ENCODE measurements at regions not wholly inside any gene's neighbourhood (a gene's known extent, or its start where the extent isn't known, plus 50 kb on each side); places are given as distances from the start of the nearest gene placed in this dataset.

DNA sequence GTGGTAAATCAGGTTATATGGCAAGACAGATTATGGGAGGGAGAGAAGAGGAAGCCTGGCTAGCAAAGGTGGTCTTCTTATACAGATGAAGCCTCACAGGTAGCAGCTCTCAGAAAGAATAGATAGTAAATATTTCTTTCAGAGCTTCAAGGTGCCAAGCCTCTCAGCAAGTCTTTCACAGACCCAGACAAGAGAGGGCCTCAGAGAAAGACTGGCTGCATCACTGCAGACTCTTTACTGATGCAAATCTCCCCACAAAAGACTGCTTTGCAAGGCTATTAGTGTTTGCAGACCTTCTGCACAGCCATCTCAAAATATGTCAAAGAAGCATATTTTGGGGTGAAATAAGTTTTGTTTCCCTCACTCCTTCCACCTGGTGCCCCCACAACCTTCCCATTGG is 372.4 kb upstream of the RND3 start:
- no peaks in the 10 kb centered on the region for H3K36me3 ChIP-seq (ENCODE audit: insufficient read depth, low read length)
- TF ChIP-seq, protein P1, sequence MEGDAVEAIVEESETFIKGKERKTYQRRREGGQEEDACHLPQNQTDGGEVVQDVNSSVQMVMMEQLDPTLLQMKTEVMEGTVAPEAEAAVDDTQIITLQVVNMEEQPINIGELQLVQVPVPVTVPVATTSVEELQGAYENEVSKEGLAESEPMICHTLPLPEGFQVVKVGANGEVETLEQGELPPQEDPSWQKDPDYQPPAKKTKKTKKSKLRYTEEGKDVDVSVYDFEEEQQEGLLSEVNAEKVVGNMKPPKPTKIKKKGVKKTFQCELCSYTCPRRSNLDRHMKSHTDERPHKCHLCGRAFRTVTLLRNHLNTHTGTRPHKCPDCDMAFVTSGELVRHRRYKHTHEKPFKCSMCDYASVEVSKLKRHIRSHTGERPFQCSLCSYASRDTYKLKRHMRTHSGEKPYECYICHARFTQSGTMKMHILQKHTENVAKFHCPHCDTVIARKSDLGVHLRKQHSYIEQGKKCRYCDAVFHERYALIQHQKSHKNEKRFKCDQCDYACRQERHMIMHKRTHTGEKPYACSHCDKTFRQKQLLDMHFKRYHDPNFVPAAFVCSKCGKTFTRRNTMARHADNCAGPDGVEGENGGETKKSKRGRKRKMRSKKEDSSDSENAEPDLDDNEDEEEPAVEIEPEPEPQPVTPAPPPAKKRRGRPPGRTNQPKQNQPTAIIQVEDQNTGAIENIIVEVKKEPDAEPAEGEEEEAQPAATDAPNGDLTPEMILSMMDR (IDR thresholded peaks at IDR 0.05; ENCODE audit: extremely low read depth, low read depth, low read length): no peak
- H2AFZ ChIP-seq (ENCODE audit: low read length): no peak overlapping the region
- no peaks in the 10 kb centered on the region for H3K9me3 ChIP-seq (ENCODE audit: low read depth, low read length)
- DNase-seq (ENCODE audit: insufficient read length, low spot score, missing footprints): no peak
- no peaks in the 10 kb centered on the region for H3K27me3 ChIP-seq (ENCODE audit: insufficient read depth, low read length)
- no peaks in the 10 kb centered on the region for H3K4me1 ChIP-seq (ENCODE audit: insufficient read depth, low read length)
- H4K20me1 ChIP-seq (ENCODE audit: insufficient read depth, low read length): no peaks in the 10 kb centered on the region
- no peak overlapping the region for H3K4me2 ChIP-seq (ENCODE audit: insufficient read depth, low read length)
- H3K79me2 ChIP-seq (ENCODE audit: insufficient read depth, low read length): no peaks in the 10 kb centered on the region
- no peak overlapping the region for H3K27ac ChIP-seq (ENCODE audit: low read depth, low read length)
- H3K4me3 ChIP-seq (ENCODE audit: insufficient read depth, low read length): no peak overlapping the region

DNA sequence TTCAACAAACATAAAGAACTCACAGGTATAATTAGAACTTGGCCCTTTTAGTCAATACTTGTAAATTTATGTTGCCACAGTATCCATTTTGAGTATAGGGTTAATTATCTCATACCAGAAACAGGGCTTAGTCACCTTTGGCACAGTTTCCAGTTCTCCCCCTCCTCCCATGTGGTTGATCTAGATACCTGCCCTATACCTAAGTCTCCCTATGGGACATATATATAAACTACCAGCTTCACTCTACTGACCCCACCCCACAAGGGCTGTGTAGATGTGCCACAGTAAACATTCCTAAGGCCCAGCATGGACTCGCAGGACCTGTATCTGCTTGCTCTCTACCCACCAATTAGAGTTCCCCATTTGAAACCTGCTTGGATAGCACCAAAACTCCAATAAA is 371.7 kb upstream of the RND3 start:
- no peaks in the 10 kb centered on the region for H3K4me1 ChIP-seq (ENCODE audit: insufficient read depth, low read length)
- no peak overlapping the region for H2AFZ ChIP-seq (ENCODE audit: low read length)
- no peak overlapping the region for H3K4me2 ChIP-seq (ENCODE audit: insufficient read depth, low read length)
- no peak overlapping the region for H3K4me3 ChIP-seq (ENCODE audit: insufficient read depth, low read length)
- TF ChIP-seq, protein P1 (IDR thresholded peaks at IDR 0.05; ENCODE audit: extremely low read depth, low read depth, low read length): no peak
- no peaks in the 10 kb centered on the region for H3K36me3 ChIP-seq (ENCODE audit: insufficient read depth, low read length)
- no peak for DNase-seq (ENCODE audit: insufficient read length, low spot score, missing footprints)
- no peak overlapping the region for H3K27ac ChIP-seq (ENCODE audit: low read depth, low read length)
- H3K27me3 ChIP-seq (ENCODE audit: insufficient read depth, low read length): no peaks in the 10 kb centered on the region
- H4K20me1 ChIP-seq (ENCODE audit: insufficient read depth, low read length): no peaks in the 10 kb centered on the region
- no peaks in the 10 kb centered on the region for H3K9me3 ChIP-seq (ENCODE audit: low read depth, low read length)
- no peaks in the 10 kb centered on the region for H3K79me2 ChIP-seq (ENCODE audit: insufficient read depth, low read length)

DNA sequence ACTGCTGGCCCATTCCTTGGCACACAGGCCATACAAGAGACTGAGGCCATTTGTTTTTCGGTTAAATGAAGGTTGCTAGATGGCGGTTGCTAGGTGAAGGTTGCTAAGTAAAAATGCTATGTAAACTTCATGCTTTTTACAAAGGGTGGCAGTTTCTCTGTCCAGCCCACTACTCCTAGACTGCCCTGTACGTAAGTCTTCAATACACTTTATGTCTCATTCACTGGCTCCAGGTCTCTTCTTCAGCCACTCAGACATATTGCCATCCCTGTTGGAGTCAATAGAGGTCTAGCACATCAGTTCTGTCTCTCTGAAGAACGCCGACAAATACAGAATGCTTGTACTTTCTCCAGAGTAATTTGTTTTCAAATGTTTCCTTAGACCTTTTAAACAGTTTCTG is 370.9 kb upstream of the RND3 start:
- Histone ChIP-seq H3K27me3 (ENCODE audit: insufficient read depth, low read length) (no peaks in the 10 kb centered on the region), H3K4me1 (ENCODE audit: insufficient read depth, low read length) (no peaks in the 10 kb centered on the region), H3K4me2 (ENCODE audit: insufficient read depth, low read length) (no peak overlapping the region), H2AFZ (ENCODE audit: low read length) (no peak overlapping the region), H3K36me3 (ENCODE audit: insufficient read depth, low read length) (no peaks in the 10 kb centered on the region), H3K9me3 (ENCODE audit: low read depth, low read length) (no peaks in the 10 kb centered on the region), H3K27ac (ENCODE audit: low read depth, low read length) (no peak overlapping the region), H3K79me2 (ENCODE audit: insufficient read depth, low read length) (no peaks in the 10 kb centered on the region), H4K20me1 (ENCODE audit: insufficient read depth, low read length) (no peaks in the 10 kb centered on the region), H3K4me3 (ENCODE audit: insufficient read depth, low read length) (no peak overlapping the region)
- TF ChIP-seq, protein P1 (IDR thresholded peaks at IDR 0.05; ENCODE audit: extremely low read depth, low read depth, low read length): no peak
- DNase-seq (ENCODE audit: insufficient read length, low spot score, missing footprints): no peak

DNA sequence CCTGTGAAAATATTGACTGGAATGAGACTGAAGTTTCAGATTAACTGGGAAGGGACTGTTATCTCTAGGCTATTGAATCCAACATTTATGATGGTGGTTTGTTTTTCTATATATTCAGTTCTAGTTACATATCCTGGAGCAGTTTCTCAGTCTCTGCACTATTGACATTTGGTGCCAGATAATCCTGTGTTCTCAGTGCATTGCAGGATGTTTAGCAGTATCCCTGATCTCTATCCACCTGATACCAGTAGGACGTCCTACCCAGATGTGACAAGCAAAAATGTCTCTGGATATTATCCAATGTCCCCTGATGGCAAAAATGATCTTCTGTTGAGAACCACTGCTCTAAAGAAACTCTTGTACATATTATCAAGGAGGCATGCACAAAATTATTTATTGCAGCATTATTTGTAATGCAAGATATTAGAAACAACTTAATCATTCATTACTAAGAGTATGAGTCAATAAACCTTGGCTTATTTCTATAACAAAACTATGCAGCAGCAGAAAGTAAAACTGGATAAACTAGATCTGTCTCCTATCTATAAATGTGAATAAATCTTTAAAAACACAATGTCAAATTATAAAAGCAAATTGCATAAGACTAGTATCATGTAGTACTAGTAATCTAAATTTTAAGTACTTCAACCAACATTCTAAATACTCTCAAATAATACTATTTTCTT is 369.3 kb upstream of the RND3 start:
- Histone ChIP-seq H3K9me3 (ENCODE audit: low read depth, low read length) (no peaks in the 10 kb centered on the region), H3K36me3 (ENCODE audit: insufficient read depth, low read length) (no peaks in the 10 kb centered on the region), H3K79me2 (ENCODE audit: insufficient read depth, low read length) (no peaks in the 10 kb centered on the region), H3K27ac (ENCODE audit: low read depth, low read length) (no peak overlapping the region), H3K4me1 (ENCODE audit: insufficient read depth, low read length) (no peaks in the 10 kb centered on the region), H3K4me2 (ENCODE audit: insufficient read depth, low read length) (no peak overlapping the region), H2AFZ (ENCODE audit: low read length) (no peak overlapping the region), H3K4me3 (ENCODE audit: insufficient read depth, low read length) (no peak overlapping the region), H4K20me1 (ENCODE audit: insufficient read depth, low read length) (no peaks in the 10 kb centered on the region), H3K27me3 (ENCODE audit: insufficient read depth, low read length) (no peaks in the 10 kb centered on the region)
- TF ChIP-seq, protein P1 (IDR thresholded peaks at IDR 0.05; ENCODE audit: extremely low read depth, low read depth, low read length): no peak
- DNase-seq (ENCODE audit: insufficient read length, low spot score, missing footprints): peak; percentile 44

Measured in osteoblast (primary cell).